CD4-positive, alpha-beta T cell treated with Interleukin-10 for 1 hour (primary cell): ENCODE measurements at regions not wholly inside any gene's neighbourhood (a gene's known extent, or its start where the extent isn't known, plus 50 kb on each side); places are given as distances from the start of the nearest gene placed in this dataset.

Source experiments
- DNase-seq: peaks from one replicate; pipeline ENCODE4 v3.0.0-alpha.2; 2020

- DNase-seq = no peak
Observed at GRCh38 chr14:44701563-44702263, 194.6 kb upstream of the FSCB start.

- DNase-seq = no peak
Observed at GRCh38 chr14:44700694-44701093, 193.6 kb upstream of the FSCB start.

GRCh38 chr14:44700184-44700583 is 193.1 kb upstream of the FSCB start:
- no peak for DNase-seq

GRCh38 chr14:44699391-44699790 is 192.3 kb upstream of the FSCB start:
- no peak for DNase-seq

- no peak for DNase-seq
Observed at GRCh38 chr14:44669496-44669895, 162.4 kb upstream of the FSCB start.

GRCh38 chr14:44663136-44663535 is 156.1 kb upstream of the FSCB start:
- no peak for DNase-seq

- no peak for DNase-seq
Observed at GRCh38 chr14:44662250-44662891, 155.3 kb upstream of the FSCB start.

GRCh38 chr14:44658389-44658696 is 151.3 kb upstream of the FSCB start:
- DNase-seq = no peak

- no peak for DNase-seq
Observed at GRCh38 chr14:44657696-44658388, 150.8 kb upstream of the FSCB start.

GRCh38 chr14:44657203-44657602 is 150.1 kb upstream of the FSCB start:
- DNase-seq = no peak

GRCh38 chr14:44654591-44654990 is 147.5 kb upstream of the FSCB start:
- DNase-seq = no peak

- no peak for DNase-seq
Observed at GRCh38 chr14:44653641-44654040, 146.6 kb upstream of the FSCB start.

- DNase-seq = no peak
Observed at GRCh38 chr14:44652640-44653039, 145.6 kb upstream of the FSCB start.

GRCh38 chr14:44649061-44649460 is 142.0 kb upstream of the FSCB start:
- no peak for DNase-seq

- DNase-seq = no peak
Observed at GRCh38 chr14:44640416-44640815, 133.3 kb upstream of the FSCB start.

- no peak for DNase-seq
Observed at GRCh38 chr14:44639781-44640385, 132.8 kb upstream of the FSCB start.

- no peak for DNase-seq
Observed at GRCh38 chr14:44634692-44635091, 127.6 kb upstream of the FSCB start.

- no peak for DNase-seq
Observed at GRCh38 chr14:44626423-44626822, 119.3 kb upstream of the FSCB start.

- DNase-seq = no peak
Observed at GRCh38 chr14:44625098-44625497, 118.0 kb upstream of the FSCB start.

GRCh38 chr14:44620121-44621019 is 113.3 kb upstream of the FSCB start:
- DNase-seq = no peak

- DNase-seq = no peak
Observed at GRCh38 chr14:44616204-44616603, 109.1 kb upstream of the FSCB start.

GRCh38 chr14:44613061-44613712 is 106.1 kb upstream of the FSCB start:
- no peak for DNase-seq
